Liver (tissue), 7 donors: ENCODE measurements at regions not wholly inside any gene's neighbourhood (a gene's known extent, or its start where the extent isn't known, plus 50 kb on each side); places are given as distances from the start of the nearest gene placed in this dataset.

Experiments used
- DNase-seq: peaks from one replicate; pipeline ENCODE4 v3.0.0-alpha.2; 2017; ENCODE audit warnings: low spot score
- H3K27ac ChIP-seq, 2 donors: one replicate each; pipeline ENCODE4 v1.7.0; 2013; ENCODE audit warnings: inconsistent platforms in 2 of 2, low read length in 2 of 2, control low read depth in 1 of 2, low read depth in 1 of 2, mild to moderate bottlenecking in 1 of 2
- H3K27me3 ChIP-seq, 4 donors: one replicate each; pipeline versions ENCODE4 v1.6.1 to v1.7.0; 2013; ENCODE audit warnings: low read length in 3 of 4, inconsistent platforms in 1 of 4, mild to moderate bottlenecking in 1 of 4, moderate library complexity in 1 of 4; ENCODE audit not compliant: control insufficient read depth in 4 of 4, insufficient read depth in 4 of 4
- H3K36me3 ChIP-seq, 4 donors: one replicate each; pipeline versions ENCODE4 v1.6.1 to v1.7.0; 2013; ENCODE audit warnings: low read length in 3 of 4, mild to moderate bottlenecking in 3 of 4, low read depth in 1 of 4, moderate library complexity in 1 of 4; ENCODE audit not compliant: control insufficient read depth in 4 of 4, insufficient read depth in 3 of 4
- H3K4me1 ChIP-seq, 4 donors: one replicate each; pipeline versions ENCODE4 v1.6.1 to v1.7.0; 2013; ENCODE audit warnings: low read length in 3 of 4, mild to moderate bottlenecking in 3 of 4, moderate library complexity in 1 of 4; ENCODE audit not compliant: control insufficient read depth in 4 of 4, insufficient read depth in 4 of 4
- H3K4me3 ChIP-seq, 3 donors: one replicate each; pipeline versions ENCODE4 v1.6.1 to v1.7.0; 2013; ENCODE audit warnings: low read length in 3 of 3, control low read depth in 1 of 3, low read depth in 1 of 3, mild to moderate bottlenecking in 1 of 3
- H3K9ac ChIP-seq, 2 donors: one replicate each; pipeline ENCODE4 v1.7.0; 2013; ENCODE audit warnings: low read length in 2 of 2, mild to moderate bottlenecking in 2 of 2, moderate library complexity in 2 of 2, control low read depth in 1 of 2, low read depth in 1 of 2
- H3K9me3 ChIP-seq, 4 donors: one replicate each; pipeline versions ENCODE4 v1.6.1 to v1.7.0; 2013; ENCODE audit warnings: low read length in 3 of 4; ENCODE audit not compliant: control insufficient read depth in 4 of 4
- ATF3 ChIP-seq: IDR thresholded peaks from 2 replicates; pipeline ENCODE4 v1.6.1; 2016; ENCODE audit warnings: antibody characterized with exemption
- EGR1 ChIP-seq, 2 donors: IDR thresholded peaks; 2 replicates each; pipeline ENCODE4 v1.6.1; 2016 to 2018; ENCODE audit warnings: antibody characterized with exemption in 2 of 2, low read depth in 2 of 2
- FOXA1 ChIP-seq: IDR thresholded peaks from 2 replicates; pipeline ENCODE4 v1.6.1; 2016; ENCODE audit warnings: antibody characterized with exemption
- FOXA2 ChIP-seq: IDR thresholded peaks from 2 replicates; pipeline ENCODE4 v1.6.1; 2016; ENCODE audit warnings: antibody characterized with exemption
- GABPA ChIP-seq, 2 donors: IDR thresholded peaks in 1 of 2; conservative IDR thresholded peaks in 1 of 2; 2 replicates each; pipeline ENCODE4 v1.6.1; 2016; ENCODE audit warnings: antibody characterized with exemption in 2 of 2, mild to moderate bottlenecking in 1 of 2, moderate library complexity in 1 of 2
- HNF4A ChIP-seq, 2 donors: conservative IDR thresholded peaks; 2 replicates each; pipeline ENCODE4 v1.6.1; 2016; ENCODE audit warnings: antibody characterized with exemption in 2 of 2, mild to moderate bottlenecking in 2 of 2
- HNF4G ChIP-seq: IDR thresholded peaks from 2 replicates; pipeline ENCODE4 v1.6.1; 2016; ENCODE audit warnings: antibody characterized with exemption
- JUND ChIP-seq, 2 donors: IDR thresholded peaks; 2 replicates each; pipeline ENCODE4 v1.6.1; 2016; ENCODE audit warnings: antibody characterized with exemption in 2 of 2
- MAX ChIP-seq: IDR thresholded peaks from 2 replicates; pipeline ENCODE4 v1.6.1; 2016; ENCODE audit warnings: antibody characterized with exemption
- NR2F2 ChIP-seq: IDR thresholded peaks from 2 replicates; pipeline ENCODE4 v1.6.1; 2016; ENCODE audit warnings: antibody characterized with exemption
- RAD21 ChIP-seq, 2 donors: IDR thresholded peaks; 2 replicates each; pipeline ENCODE4 v1.6.1; 2016; ENCODE audit warnings: antibody characterized with exemption in 2 of 2, mild to moderate bottlenecking in 2 of 2
- REST ChIP-seq: IDR thresholded peaks from 2 replicates; pipeline ENCODE4 v1.6.1; 2016; ENCODE audit warnings: antibody characterized with exemption, mild to moderate bottlenecking
- RXRA ChIP-seq, 2 donors: IDR thresholded peaks; 2 replicates each; pipeline ENCODE4 v1.6.1; 2017 to 2018; ENCODE audit warnings: antibody characterized with exemption in 2 of 2, mild to moderate bottlenecking in 1 of 2
- SP1 ChIP-seq: IDR thresholded peaks from 2 replicates; pipeline ENCODE4 v1.6.1; 2018; ENCODE audit warnings: antibody characterized with exemption, mild to moderate bottlenecking
- TAF1 ChIP-seq: conservative IDR thresholded peaks from 2 replicates; pipeline ENCODE4 v1.6.1; 2016; ENCODE audit warnings: antibody characterized with exemption, mild to moderate bottlenecking
- YY1 ChIP-seq: IDR thresholded peaks from 2 replicates; pipeline ENCODE4 v1.6.1; 2016; ENCODE audit warnings: antibody characterized with exemption, mild to moderate bottlenecking
- ZBTB33 ChIP-seq: IDR thresholded peaks from 2 replicates; pipeline ENCODE4 v1.6.1; 2016; ENCODE audit warnings: antibody characterized with exemption
- WGBS: extraction: QIAGEN DNeasy Blood & Tissue Kit; methylation state at CpG from one replicate; pipeline ENCODE4 v1.1.7; 2013; 5-methylcytosine and 5-hydroxymethylcytosine counted together
- donor health status: healthy.
- donor health status: healthy.
- donor health status: healthy.
- donor health status: healthy.

- Histone ChIP-seq H3K9ac (no peak overlapping the region), H3K4me3 (no peak overlapping the region), H3K9me3 (no peaks in the 10 kb centered on the region), H3K27me3 (peaks cover 0 to 13% (median 2%) of the 10 kb centered on the region in 4 donors), H3K4me1 (no peaks in the 10 kb centered on the region), H3K36me3 (no peaks in the 10 kb centered on the region), H3K27ac (no peak overlapping the region)
- no peak for DNase-seq
- WGBS, result 86% methylated on average over 1 of the region's 1 CpG
- TF ChIP-seq FOXA1 (no peak), GABPA (IDR thresholded peaks at IDR 0.05 in 1 of 2, conservative IDR thresholded peaks at IDR 0.05 in 1 of 2) (no peak), RXRA (IDR thresholded peaks at IDR 0.05) (no peak), NR2F2 (no peak), MAX (no peak), JUND (IDR thresholded peaks at IDR 0.05) (no peak), REST (no peak), SP1 (no peak), HNF4G (no peak), ZBTB33 (no peak), TAF1 (no peak), FOXA2 (no peak)
These were observed 481.4 kb downstream of the SLITRK6 start for GRCh38 chr13:85317781-85318180.

GRCh38 chr13:85316506-85317025, 482.7 kb downstream of the SLITRK6 start:
- no peak for DNase-seq

More at GRCh38 chr13:85316506-85317025, 482.7 kb downstream of the SLITRK6 start:
- H3K27ac ChIP-seq, result no peak overlapping the region
- peaks cover 0 to 13% (median 2%) of the 10 kb centered on the region in 4 donors for H3K27me3 ChIP-seq
- no peak overlapping the region for H3K4me3 ChIP-seq
- 72% methylated on average over 6 of the region's 6 CpGs for WGBS
- H3K9me3 ChIP-seq, result no peaks in the 10 kb centered on the region
- H3K4me1 ChIP-seq, result no peaks in the 10 kb centered on the region
- H3K9ac ChIP-seq, result no peak overlapping the region
- TF ChIP-seq YY1, result no peak
- no peak for TF ChIP-seq HNF4A (conservative IDR thresholded peaks at IDR 0.05)
- TF ChIP-seq ATF3, result no peak
- no peak for TF ChIP-seq EGR1 (IDR thresholded peaks at IDR 0.05; ENCODE audit: low read depth in 2 of 2)
- no peak for TF ChIP-seq SP1
- no peak for TF ChIP-seq RAD21 (IDR thresholded peaks at IDR 0.05)
- H3K36me3 ChIP-seq, result no peaks in the 10 kb centered on the region
